ENCODE measurements at regions not wholly inside any gene's neighbourhood (a gene's known extent, or its start where the extent isn't known, plus 50 kb on each side); places are given as distances from the start of the nearest gene placed in this dataset.

GRCh38 chr22:48092866-48093265, 1330.4 kb downstream of the TBC1D22A start:
- DNase-seq (ENCODE audit: low read depth, low spot score), result no peak
- Histone ChIP-seq H3K9me3 (ENCODE audit: low read depth, low read length) (no peaks in the 10 kb centered on the region), H3K27ac (no peak overlapping the region), H3K9ac (ENCODE audit: insufficient read length) (no peak overlapping the region), H3K4me3 (no peak overlapping the region), H3K36me3 (ENCODE audit: insufficient read depth, low read length) (no peaks in the 10 kb centered on the region)
- TF ChIP-seq EZH2 (IDR thresholded peaks at IDR 0.05) (no peak), FOXP2 (optimal IDR thresholded peaks at IDR 0.05; ENCODE audit: control extremely low read depth, extremely low read length, insufficient read depth) (no peak), POLR2AphosphoS5 (IDR thresholded peaks at IDR 0.05; ENCODE audit: borderline replicate concordance, low read depth, low read length) (no peak)

GRCh38 chr22:48091656-48092223, 1329.3 kb downstream of the TBC1D22A start:
- no peak overlapping the region for H3K9ac ChIP-seq (ENCODE audit: insufficient read length)
- TF ChIP-seq POLR2AphosphoS5 (IDR thresholded peaks at IDR 0.05; ENCODE audit: borderline replicate concordance, low read depth, low read length) (no peak), FOXP2 (optimal IDR thresholded peaks at IDR 0.05; ENCODE audit: control extremely low read depth, extremely low read length, insufficient read depth) (no peak), EZH2 (IDR thresholded peaks at IDR 0.05) (no peak)
- no peak overlapping the region for H3K4me3 ChIP-seq
- no peak for DNase-seq (ENCODE audit: low read depth, low spot score)
- no peak overlapping the region for H3K27ac ChIP-seq
- H3K36me3 ChIP-seq (ENCODE audit: insufficient read depth, low read length), result no peaks in the 10 kb centered on the region
- H3K9me3 ChIP-seq (ENCODE audit: low read depth, low read length), result no peaks in the 10 kb centered on the region

- no peak overlapping the region for H3K27ac ChIP-seq
- TF ChIP-seq POLR2AphosphoS5 (IDR thresholded peaks at IDR 0.05; ENCODE audit: borderline replicate concordance, low read depth, low read length), result no peak
- H3K4me3 ChIP-seq, result no peak overlapping the region
- H3K9ac ChIP-seq (ENCODE audit: insufficient read length), result no peak overlapping the region
- H3K9me3 ChIP-seq (ENCODE audit: low read depth, low read length), result no peaks in the 10 kb centered on the region
- no peaks in the 10 kb centered on the region for H3K36me3 ChIP-seq (ENCODE audit: insufficient read depth, low read length)
- DNase-seq (ENCODE audit: low read depth, low spot score), result no peak
Observed at GRCh38 chr22:48091060-48091650, 1328.7 kb downstream of the TBC1D22A start.

GRCh38 chr22:48090332-48090672, 1327.9 kb downstream of the TBC1D22A start:
- Histone ChIP-seq H3K9me3 (ENCODE audit: low read depth, low read length) (no peaks in the 10 kb centered on the region), H3K9ac (ENCODE audit: insufficient read length) (no peak overlapping the region), H3K4me3 (no peak overlapping the region), H3K27ac (no peak overlapping the region), H3K36me3 (ENCODE audit: insufficient read depth, low read length) (no peaks in the 10 kb centered on the region)
- DNase-seq (ENCODE audit: low read depth, low spot score), result no peak
- no peak for TF ChIP-seq POLR2AphosphoS5 (IDR thresholded peaks at IDR 0.05; ENCODE audit: borderline replicate concordance, low read depth, low read length)
- TF ChIP-seq EZH2 (IDR thresholded peaks at IDR 0.05), result no peak
- no peak for TF ChIP-seq FOXP2 (optimal IDR thresholded peaks at IDR 0.05; ENCODE audit: control extremely low read depth, extremely low read length, insufficient read depth)

GRCh38 chr22:48089601-48090331, 1327.3 kb downstream of the TBC1D22A start:
- TF ChIP-seq POLR2AphosphoS5 (IDR thresholded peaks at IDR 0.05; ENCODE audit: borderline replicate concordance, low read depth, low read length), result no peak
- no peak for TF ChIP-seq EZH2 (IDR thresholded peaks at IDR 0.05)
- no peak for TF ChIP-seq FOXP2 (optimal IDR thresholded peaks at IDR 0.05; ENCODE audit: control extremely low read depth, extremely low read length, insufficient read depth)
- Histone ChIP-seq H3K9ac (ENCODE audit: insufficient read length) (no peak overlapping the region), H3K4me3 (no peak overlapping the region), H3K27ac (no peak overlapping the region), H3K9me3 (ENCODE audit: low read depth, low read length) (no peaks in the 10 kb centered on the region), H3K36me3 (ENCODE audit: insufficient read depth, low read length) (no peaks in the 10 kb centered on the region)
- no peak for DNase-seq (ENCODE audit: low read depth, low spot score)

GRCh38 chr22:48088926-48089536, 1326.6 kb downstream of the TBC1D22A start:
- Histone ChIP-seq H3K4me3 (no peak overlapping the region), H3K27ac (peak overlapping the region; percentile 59), H3K9ac (ENCODE audit: insufficient read length) (no peak overlapping the region), H3K9me3 (ENCODE audit: low read depth, low read length) (no peaks in the 10 kb centered on the region), H3K36me3 (ENCODE audit: insufficient read depth, low read length) (no peaks in the 10 kb centered on the region)
- DNase-seq (ENCODE audit: low read depth, low spot score), result no peak
- TF ChIP-seq POLR2AphosphoS5 (IDR thresholded peaks at IDR 0.05; ENCODE audit: borderline replicate concordance, low read depth, low read length) (no peak), FOXP2 (optimal IDR thresholded peaks at IDR 0.05; ENCODE audit: control extremely low read depth, extremely low read length, insufficient read depth) (no peak), EZH2 (IDR thresholded peaks at IDR 0.05) (no peak)

GRCh38 chr22:48088251-48088650, 1325.8 kb downstream of the TBC1D22A start:
- Histone ChIP-seq H3K27ac (peak overlapping the region; percentile 59), H3K4me3 (0 out of 2 replicates have a peak overlapping the region, but pooled peaks have one; percentile 15), H3K9ac (ENCODE audit: insufficient read length) (no peak overlapping the region), H3K36me3 (ENCODE audit: insufficient read depth, low read length) (no peaks in the 10 kb centered on the region), H3K9me3 (ENCODE audit: low read depth, low read length) (no peaks in the 10 kb centered on the region)
- TF ChIP-seq EZH2 (IDR thresholded peaks at IDR 0.05) (no peak), POLR2AphosphoS5 (IDR thresholded peaks at IDR 0.05; ENCODE audit: borderline replicate concordance, low read depth, low read length) (no peak), FOXP2 (optimal IDR thresholded peaks at IDR 0.05; ENCODE audit: control extremely low read depth, extremely low read length, insufficient read depth) (no peak)
- DNase-seq (ENCODE audit: low read depth, low spot score), result no peak

GRCh38 chr22:48085901-48086645, 1323.6 kb downstream of the TBC1D22A start:
- H3K9me3 ChIP-seq (ENCODE audit: low read depth, low read length), result no peaks in the 10 kb centered on the region
- no peaks in the 10 kb centered on the region for H3K36me3 ChIP-seq (ENCODE audit: insufficient read depth, low read length)
- TF ChIP-seq EZH2 (IDR thresholded peaks at IDR 0.05), result no peak
- no peak for TF ChIP-seq FOXP2 (optimal IDR thresholded peaks at IDR 0.05; ENCODE audit: control extremely low read depth, extremely low read length, insufficient read depth)
- TF ChIP-seq POLR2AphosphoS5 (IDR thresholded peaks at IDR 0.05; ENCODE audit: borderline replicate concordance, low read depth, low read length), result no peak
- DNase-seq (ENCODE audit: low read depth, low spot score), result no peak
- no peak overlapping the region for H3K27ac ChIP-seq
- no peak overlapping the region for H3K9ac ChIP-seq (ENCODE audit: insufficient read length)
- no peak overlapping the region for H3K4me3 ChIP-seq
